Stimulated activated naive CD8-positive, alpha-beta T cell treated with anti-CD3 and anti-CD28 coated beads, Interleukin-15, amount 100 ng/mL, for 72 hours (primary cell): ENCODE measurements at regions not wholly inside any gene's neighbourhood (a gene's known extent, or its start where the extent isn't known, plus 50 kb on each side); places are given as distances from the start of the nearest gene placed in this dataset.

ENCODE experiments used
- ATAC-seq: fragments of 150-1000 bp; cut with Tn5 transposase; 2 replicates; pipeline ENCODE4 v1.10.0; 2021; ENCODE audit warnings: mild to moderate bottlenecking, moderate library complexity
- DNase-seq, 2 donors: peaks; one replicate each; pipeline ENCODE4 v3.0.0; 2021 to 2022
- H3K27ac Mint-ChIP-seq, 2 donors: one replicate each; pipeline ENCODE4 v1.8.0; 2022; ENCODE audit warnings: mild to moderate bottlenecking in 2 of 2, mixed read lengths in 2 of 2, moderate library complexity in 2 of 2
- H3K27me3 Mint-ChIP-seq: one replicate; pipeline ENCODE4 v1.8.0; 2022; ENCODE audit warnings: mixed read lengths
- H3K4me1 Mint-ChIP-seq: one replicate; pipeline ENCODE4 v1.8.0; 2022; ENCODE audit warnings: mild to moderate bottlenecking, mixed read lengths
- H3K4me3 Mint-ChIP-seq, 2 donors: one replicate each; pipeline ENCODE4 v1.8.0; 2022; ENCODE audit warnings: mild to moderate bottlenecking in 2 of 2, mixed read lengths in 2 of 2, moderate library complexity in 1 of 2
- H3K9me3 Mint-ChIP-seq, 2 donors: one replicate each; pipeline ENCODE4 v1.8.0; 2022; ENCODE audit warnings: mixed read lengths in 2 of 2

DNA sequence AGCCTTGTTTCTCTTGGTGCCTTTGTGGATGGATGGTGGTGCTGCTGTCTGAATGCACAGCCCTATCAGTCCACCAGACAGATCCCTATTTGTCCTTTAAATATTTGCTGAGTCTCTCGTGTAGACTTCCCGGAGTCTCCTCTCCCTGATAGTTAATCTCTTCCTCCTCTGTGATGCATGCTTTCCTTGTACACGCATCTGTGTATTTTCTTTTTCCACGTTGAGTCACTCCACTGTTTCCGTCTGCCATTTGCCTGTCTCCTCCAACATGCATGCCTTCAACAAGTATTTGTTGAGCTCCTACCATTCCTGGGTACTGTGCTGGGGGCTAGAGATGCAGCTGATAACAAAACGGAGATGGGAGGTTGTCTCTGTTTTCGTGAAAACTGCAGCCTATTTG, 282.6 kb downstream of the HAPSTR1 start:
- no peaks in the 10 kb centered on the region for H3K27me3 Mint-ChIP-seq
- no peaks in the 10 kb centered on the region for H3K4me1 Mint-ChIP-seq
- no peak for DNase-seq
- no peak for ATAC-seq
- peak overlapping the region in 1 of 2 donors; percentile 14 for H3K27ac Mint-ChIP-seq
- no peaks in the 10 kb centered on the region for H3K9me3 Mint-ChIP-seq
- H3K4me3 Mint-ChIP-seq = no peak overlapping the region

DNA sequence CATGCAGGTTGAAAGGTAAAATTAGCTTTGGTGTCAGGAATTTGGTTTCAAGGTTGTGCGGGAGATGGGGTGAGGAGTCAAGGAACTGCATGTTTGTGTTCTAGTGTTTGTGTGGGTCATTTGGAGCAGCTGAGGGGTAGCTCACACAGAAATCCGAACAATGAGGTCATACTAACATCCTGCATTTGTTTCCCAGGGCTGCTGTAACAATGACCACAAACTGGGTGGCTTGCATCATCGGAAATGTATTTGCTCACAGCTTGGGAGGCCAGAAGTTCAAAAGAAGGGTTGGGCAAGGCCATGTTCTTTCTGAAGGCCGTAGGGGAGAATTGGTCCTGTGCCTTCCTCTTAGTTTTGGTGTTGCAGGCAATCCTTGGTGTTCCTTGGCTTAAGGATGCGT, 287.4 kb downstream of the HAPSTR1 start:
- DNase-seq (no peak), ATAC-seq (no peak)
- Mint-ChIP-seq H3K9me3 (peaks cover 4 to 7% of the 10 kb centered on the region in 2 donors), H3K27me3 (peaks cover 6% of the 10 kb centered on the region), H3K4me3 (no peak overlapping the region), H3K27ac (peak overlapping the region in 1 of 2 donors; percentile 6), H3K4me1 (no peaks in the 10 kb centered on the region)

DNA sequence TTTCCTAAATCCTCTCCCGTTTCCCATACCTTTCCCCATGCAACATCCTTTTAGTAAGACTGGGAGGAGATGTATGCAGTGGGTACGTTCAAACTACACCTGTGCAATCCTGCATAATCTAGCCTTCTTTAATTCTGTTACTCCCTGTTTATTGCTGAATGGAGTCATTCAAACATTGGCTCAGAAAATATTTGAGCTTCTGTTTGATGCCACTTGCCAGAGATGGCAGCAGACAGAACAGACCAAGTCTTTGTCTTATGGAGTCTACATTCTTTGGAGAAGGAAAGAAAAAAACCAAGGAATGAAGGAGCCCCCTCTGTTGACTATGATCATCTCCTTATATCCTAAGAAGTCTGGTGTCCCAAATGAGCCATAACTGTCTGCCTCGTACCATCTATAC, 288.8 kb downstream of the HAPSTR1 start:
- ATAC-seq (no peak), DNase-seq (no peak)
- H3K4me3 Mint-ChIP-seq = no peak overlapping the region
- H3K27me3 Mint-ChIP-seq = peaks cover 6% of the 10 kb centered on the region
- peak overlapping the region in 1 of 2 donors; percentile 10 for H3K27ac Mint-ChIP-seq
- no peaks in the 10 kb centered on the region for H3K4me1 Mint-ChIP-seq
- peaks cover 4 to 7% of the 10 kb centered on the region in 2 donors for H3K9me3 Mint-ChIP-seq

DNA sequence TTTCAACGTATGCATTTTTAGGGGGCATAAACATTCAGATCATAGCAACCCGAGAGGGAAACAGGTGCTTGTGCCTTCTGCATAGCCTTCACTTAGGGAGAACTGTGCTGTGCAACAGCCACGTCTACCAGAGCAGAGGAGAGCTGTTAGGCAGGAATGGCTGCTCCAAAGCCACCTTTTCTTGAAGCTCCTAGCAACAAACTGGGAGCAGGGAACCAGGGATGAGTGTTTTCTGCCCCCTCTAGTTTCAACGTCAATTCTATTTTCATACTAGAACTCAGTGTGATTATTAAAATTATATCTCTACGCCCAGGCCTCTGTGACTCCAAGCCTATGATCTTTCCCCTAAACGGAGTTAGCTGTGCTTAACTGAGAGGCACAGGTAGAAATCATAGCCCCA, 290.0 kb downstream of the HAPSTR1 start:
- no peak overlapping the region for H3K27ac Mint-ChIP-seq
- peaks cover 6% of the 10 kb centered on the region for H3K27me3 Mint-ChIP-seq
- H3K4me1 Mint-ChIP-seq = no peaks in the 10 kb centered on the region
- peaks cover 4 to 7% of the 10 kb centered on the region in 2 donors for H3K9me3 Mint-ChIP-seq
- no peak overlapping the region for H3K4me3 Mint-ChIP-seq
- no peak for ATAC-seq
- DNase-seq = no peak

DNA sequence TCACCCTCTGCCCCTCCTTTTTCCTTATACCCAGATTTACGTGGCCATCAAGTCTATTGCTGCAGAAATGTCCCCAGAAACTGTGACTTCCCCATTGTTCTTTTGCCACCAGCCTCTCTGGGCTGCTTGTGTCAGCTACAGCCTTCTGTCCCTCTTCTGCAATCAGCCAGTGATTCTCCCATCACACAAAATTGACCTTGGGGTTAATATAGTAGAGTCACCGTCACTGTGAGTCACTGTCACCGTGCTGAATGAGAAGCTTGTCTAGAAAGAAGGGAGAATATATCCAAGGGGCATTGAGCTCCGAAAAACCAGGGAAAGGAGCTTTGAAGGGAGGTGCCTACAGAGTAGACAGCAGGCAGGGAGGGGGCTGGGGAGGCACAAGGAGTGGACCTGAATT, 290.5 kb downstream of the HAPSTR1 start:
- Mint-ChIP-seq H3K27me3 (peaks cover 6% of the 10 kb centered on the region), H3K4me1 (no peaks in the 10 kb centered on the region), H3K4me3 (no peak overlapping the region), H3K27ac (no peak overlapping the region), H3K9me3 (peaks cover 4 to 7% of the 10 kb centered on the region in 2 donors)
- ATAC-seq (no peak), DNase-seq (no peak)

DNA sequence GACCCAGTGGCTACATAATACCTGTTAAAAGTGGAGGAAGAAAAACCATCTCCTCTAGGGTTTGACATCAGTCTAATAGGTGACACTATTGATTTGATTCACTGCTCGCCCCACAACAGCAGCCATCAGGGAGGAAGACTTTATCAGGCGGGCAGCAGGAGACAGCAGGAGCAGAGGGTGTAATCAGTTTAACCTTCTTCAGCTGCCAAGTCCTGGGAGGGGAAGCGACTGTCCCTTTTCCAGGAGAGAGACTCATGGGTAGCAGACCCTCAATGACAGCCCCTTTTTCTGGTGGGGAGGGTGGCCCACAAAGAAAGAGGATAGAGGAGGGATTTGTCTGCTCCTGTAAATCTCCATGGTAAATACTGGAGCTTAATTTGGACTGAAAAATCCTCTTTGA, 291.8 kb downstream of the HAPSTR1 start:
- ATAC-seq (no peak), DNase-seq (no peak)
- Mint-ChIP-seq H3K27me3 (peaks cover 6% of the 10 kb centered on the region), H3K4me3 (no peak overlapping the region), H3K27ac (no peak overlapping the region), H3K9me3 (peaks cover 9 to 13% of the 10 kb centered on the region in 2 donors), H3K4me1 (no peaks in the 10 kb centered on the region)

DNA sequence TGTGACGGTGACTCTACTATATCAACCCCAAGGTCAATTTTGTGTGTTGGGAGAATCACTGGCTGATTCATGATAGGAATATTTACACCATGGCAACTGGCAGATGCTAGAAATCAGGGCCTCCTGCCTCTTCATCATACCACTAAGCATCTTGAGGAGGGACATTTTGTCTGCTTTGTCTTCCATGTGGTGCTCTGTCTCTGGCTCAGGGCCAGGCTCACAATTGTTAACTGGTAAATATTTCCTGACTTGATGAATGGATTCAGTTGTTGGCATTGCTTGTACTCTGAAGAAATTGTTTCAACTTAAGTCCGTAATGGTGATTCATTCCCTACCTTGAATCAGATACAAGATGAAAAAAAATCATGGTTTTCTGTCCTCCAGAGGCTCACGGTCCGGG, 292.7 kb downstream of the HAPSTR1 start:
- H3K27me3 Mint-ChIP-seq = peaks cover 6% of the 10 kb centered on the region
- H3K4me1 Mint-ChIP-seq = no peaks in the 10 kb centered on the region

DNA sequence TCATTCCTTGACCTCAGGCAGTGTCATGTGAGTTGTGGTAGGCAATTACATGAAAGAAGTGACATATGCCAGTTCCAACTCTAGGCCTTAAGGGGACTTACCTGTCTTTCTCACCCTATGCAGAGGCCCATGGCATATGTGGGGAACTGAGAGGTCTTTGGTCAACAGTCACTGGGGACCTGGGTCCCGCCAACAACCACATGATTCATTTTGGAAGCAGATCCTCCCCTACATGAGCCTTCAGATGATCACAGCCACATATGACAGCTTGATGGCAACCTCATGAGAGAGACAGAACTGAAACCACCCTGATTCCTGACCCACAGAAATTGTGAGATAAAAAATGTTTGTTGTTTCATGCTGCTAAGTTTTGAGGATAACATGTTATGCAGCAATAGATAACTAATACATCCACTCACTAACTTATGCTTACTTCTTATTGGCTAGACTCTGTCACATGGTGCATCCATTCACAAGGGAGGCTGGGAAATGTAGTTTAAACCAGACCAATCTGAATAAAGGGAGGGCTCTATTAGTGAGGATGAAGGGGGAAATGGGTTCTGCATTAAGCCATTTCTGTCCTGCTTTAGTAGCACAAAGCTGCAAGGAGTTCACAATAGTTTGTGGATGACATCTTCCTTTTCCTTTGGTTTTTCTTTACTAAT, 298.2 kb downstream of the HAPSTR1 start:
- peaks cover 10 to 25% of the 10 kb centered on the region in 2 donors for H3K9me3 Mint-ChIP-seq
- DNase-seq (no peak), ATAC-seq (no peak)
- no peak overlapping the region for H3K4me3 Mint-ChIP-seq
- no peaks in the 10 kb centered on the region for H3K27me3 Mint-ChIP-seq
- H3K27ac Mint-ChIP-seq = no peak overlapping the region
- H3K4me1 Mint-ChIP-seq = no peaks in the 10 kb centered on the region

More for the DNA sequence above, 292.7 kb downstream of the HAPSTR1 start:
- Mint-ChIP-seq H3K27ac (no peak overlapping the region), H3K4me3 (no peak overlapping the region), H3K9me3 (peaks cover 14 to 22% of the 10 kb centered on the region in 2 donors)
- DNase-seq = no peak
- no peak for ATAC-seq

DNA sequence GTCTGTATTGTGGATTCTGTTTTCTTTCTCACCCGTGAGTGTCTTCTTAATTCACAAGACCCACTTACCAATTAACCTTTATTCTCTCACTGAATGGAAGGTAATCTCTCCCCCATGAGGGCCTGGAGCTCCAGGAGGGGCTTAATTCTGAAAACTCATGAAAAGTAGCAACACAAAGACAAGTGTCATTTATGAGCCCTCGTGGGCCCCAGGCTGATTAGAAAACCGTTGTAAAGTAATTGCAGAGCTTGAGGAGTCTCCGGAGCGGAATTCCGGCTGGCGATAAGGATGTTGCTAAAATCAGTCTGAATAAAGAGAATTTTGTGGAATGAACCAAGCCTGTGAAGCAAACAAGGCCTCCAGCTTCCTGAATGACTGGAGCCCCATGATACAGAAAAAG, 301.5 kb downstream of the HAPSTR1 start:
- Mint-ChIP-seq H3K27ac (no peak overlapping the region), H3K9me3 (peaks cover 13 to 22% of the 10 kb centered on the region in 2 donors), H3K4me1 (no peaks in the 10 kb centered on the region), H3K4me3 (no peak overlapping the region), H3K27me3 (no peaks in the 10 kb centered on the region)
- ATAC-seq = no peak
- DNase-seq = no peak

DNA sequence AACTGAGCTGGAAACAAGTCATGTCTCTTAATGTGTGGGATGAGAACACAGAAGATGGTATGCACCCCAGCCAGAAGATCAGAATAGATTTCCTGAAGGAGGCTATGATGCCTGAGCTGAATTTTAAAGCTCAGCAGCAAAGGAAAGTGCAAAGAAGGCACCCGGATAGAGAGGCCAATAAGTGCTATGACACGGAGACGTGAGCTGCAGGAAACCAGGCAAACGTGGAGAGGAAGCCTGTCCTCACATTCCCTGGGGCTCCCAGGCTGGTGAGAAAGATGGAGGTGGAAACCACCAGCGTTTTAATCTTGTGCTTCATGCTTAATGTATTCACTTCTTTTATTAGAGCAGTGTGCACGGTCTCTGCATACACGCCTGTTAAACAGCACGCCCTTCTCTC, 302.1 kb downstream of the HAPSTR1 start:
- DNase-seq (no peak), ATAC-seq (no peak)
- no peaks in the 10 kb centered on the region for H3K4me1 Mint-ChIP-seq
- no peak overlapping the region for H3K27ac Mint-ChIP-seq
- no peak overlapping the region for H3K4me3 Mint-ChIP-seq
- H3K9me3 Mint-ChIP-seq = peaks cover 9 to 15% of the 10 kb centered on the region in 2 donors
- H3K27me3 Mint-ChIP-seq = no peaks in the 10 kb centered on the region

DNA sequence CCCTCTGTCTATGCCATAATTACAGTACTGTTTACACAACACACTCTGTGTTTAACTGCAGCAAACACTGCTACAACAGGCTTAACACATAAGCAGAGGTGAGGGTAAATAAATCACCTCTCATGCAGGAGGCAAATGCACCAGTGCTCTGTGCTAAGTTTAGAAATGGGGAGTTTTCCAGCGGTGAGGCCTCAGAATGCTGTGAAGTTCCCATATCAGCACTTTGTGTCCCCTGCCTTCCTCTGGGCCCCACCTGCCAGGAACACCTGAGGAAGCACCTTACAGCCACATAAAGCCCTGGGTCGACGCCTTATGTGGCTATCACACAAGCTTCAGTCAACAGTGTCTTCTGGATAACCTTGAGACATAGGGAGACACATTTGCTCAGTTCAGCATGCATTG, 304.5 kb downstream of the HAPSTR1 start:
- peaks cover 6 to 7% of the 10 kb centered on the region in 2 donors for H3K9me3 Mint-ChIP-seq
- DNase-seq (no peak), ATAC-seq (no peak)
- no peak overlapping the region for H3K4me3 Mint-ChIP-seq
- no peaks in the 10 kb centered on the region for H3K4me1 Mint-ChIP-seq
- no peaks in the 10 kb centered on the region for H3K27me3 Mint-ChIP-seq
- H3K27ac Mint-ChIP-seq = no peak overlapping the region

DNA sequence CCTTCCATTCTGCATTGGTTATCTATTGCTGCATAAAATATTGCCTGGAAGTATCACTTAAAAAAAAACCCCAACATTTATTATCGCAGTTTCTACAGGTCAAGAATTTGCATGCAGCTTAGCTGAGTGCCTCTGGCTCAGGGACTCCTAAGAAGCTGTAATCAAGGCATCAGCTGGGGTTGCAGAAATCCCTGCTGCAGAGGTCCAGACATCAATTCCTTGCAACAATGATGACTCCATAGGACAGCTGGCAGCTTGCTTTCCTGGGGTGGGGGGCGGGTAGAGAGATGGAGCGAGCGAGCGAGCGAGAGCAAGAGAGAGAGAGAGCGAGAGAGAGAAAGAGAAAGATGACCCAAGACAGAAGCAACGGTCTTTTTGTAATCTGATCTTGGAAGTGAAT, 308.1 kb downstream of the HAPSTR1 start:
- Mint-ChIP-seq H3K4me1 (no peaks in the 10 kb centered on the region), H3K27ac (no peak overlapping the region), H3K4me3 (no peak overlapping the region), H3K27me3 (no peaks in the 10 kb centered on the region), H3K9me3 (peaks cover 0 to 6% of the 10 kb centered on the region in 2 donors)
- no peak for ATAC-seq
- DNase-seq = no peak

DNA sequence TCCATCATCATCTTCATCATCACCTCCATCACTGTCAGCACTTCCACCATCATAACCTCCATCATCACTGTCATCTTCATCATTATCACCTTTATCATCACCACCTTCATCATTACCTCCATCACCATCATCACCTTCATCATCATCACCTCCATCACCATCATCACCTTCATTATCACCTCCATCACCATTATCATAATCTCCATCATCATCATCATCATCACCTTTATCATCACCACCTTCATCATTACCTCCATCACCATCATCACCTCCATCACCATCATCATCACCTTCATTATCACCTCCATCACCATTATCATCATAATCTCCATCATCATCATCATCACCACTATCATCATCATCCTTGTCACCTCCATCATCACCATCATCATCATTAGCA, 309.7 kb downstream of the HAPSTR1 start:
- no peaks in the 10 kb centered on the region for H3K4me1 Mint-ChIP-seq
- DNase-seq (no peak), ATAC-seq (no peak)
- no peaks in the 10 kb centered on the region for H3K27me3 Mint-ChIP-seq
- peaks cover 0 to 7% of the 10 kb centered on the region in 2 donors for H3K9me3 Mint-ChIP-seq
- H3K27ac Mint-ChIP-seq = no peak overlapping the region
- no peak overlapping the region for H3K4me3 Mint-ChIP-seq

DNA sequence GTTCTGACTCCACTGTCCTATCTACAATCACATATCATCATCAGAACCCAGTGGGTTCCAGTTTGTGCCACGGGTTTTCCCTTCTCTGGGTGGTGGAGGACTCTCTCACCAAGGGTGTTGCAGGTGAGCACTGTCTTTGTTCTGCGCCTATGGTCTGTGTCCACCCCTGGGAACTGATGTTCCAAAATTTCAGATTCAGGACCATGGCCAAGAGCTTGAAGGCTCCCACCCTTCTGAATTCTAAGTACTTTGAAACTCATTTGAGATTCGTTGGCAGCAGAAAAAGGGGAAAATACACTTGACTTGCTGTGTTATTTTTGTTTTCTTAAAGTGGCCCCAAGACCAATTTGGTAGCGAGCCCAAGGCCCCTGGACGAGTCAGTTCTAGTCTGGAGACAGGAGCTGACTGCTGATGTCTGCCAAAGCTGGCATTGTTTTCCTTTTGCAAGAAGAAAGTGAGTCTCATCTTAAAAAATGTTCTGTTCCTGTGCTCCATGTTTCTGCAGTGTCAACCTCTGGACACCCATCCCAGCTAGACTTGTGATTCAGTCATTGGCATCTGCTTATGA, 310.9 kb downstream of the HAPSTR1 start:
- ATAC-seq (no peak), DNase-seq (no peak)
- Mint-ChIP-seq H3K27me3 (no peaks in the 10 kb centered on the region), H3K4me1 (no peaks in the 10 kb centered on the region), H3K27ac (no peak overlapping the region), H3K4me3 (no peak overlapping the region), H3K9me3 (peaks cover 0 to 7% of the 10 kb centered on the region in 2 donors)

DNA sequence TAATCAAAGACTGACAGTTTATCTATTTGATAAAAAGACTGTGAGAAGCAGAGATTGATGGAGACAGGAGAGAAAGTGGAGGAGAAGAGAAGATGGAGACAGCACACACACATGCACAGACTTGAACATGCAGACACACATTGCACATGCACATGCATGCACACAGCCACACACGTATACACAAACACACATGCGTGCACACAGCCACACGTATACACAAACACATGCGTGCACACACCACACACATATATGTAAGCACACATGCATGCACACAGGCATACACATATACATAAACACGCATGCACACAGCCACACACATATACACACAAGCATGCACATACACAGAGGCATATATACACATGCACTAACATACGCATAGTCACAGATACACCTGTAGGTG, 313.4 kb downstream of the HAPSTR1 start:
- H3K27me3 Mint-ChIP-seq = no peaks in the 10 kb centered on the region
- no peak overlapping the region for H3K27ac Mint-ChIP-seq
- ATAC-seq (no peak), DNase-seq (no peak)
- H3K4me3 Mint-ChIP-seq = no peak overlapping the region
- H3K9me3 Mint-ChIP-seq = peaks cover 0 to 7% of the 10 kb centered on the region in 2 donors
- H3K4me1 Mint-ChIP-seq = no peaks in the 10 kb centered on the region

DNA sequence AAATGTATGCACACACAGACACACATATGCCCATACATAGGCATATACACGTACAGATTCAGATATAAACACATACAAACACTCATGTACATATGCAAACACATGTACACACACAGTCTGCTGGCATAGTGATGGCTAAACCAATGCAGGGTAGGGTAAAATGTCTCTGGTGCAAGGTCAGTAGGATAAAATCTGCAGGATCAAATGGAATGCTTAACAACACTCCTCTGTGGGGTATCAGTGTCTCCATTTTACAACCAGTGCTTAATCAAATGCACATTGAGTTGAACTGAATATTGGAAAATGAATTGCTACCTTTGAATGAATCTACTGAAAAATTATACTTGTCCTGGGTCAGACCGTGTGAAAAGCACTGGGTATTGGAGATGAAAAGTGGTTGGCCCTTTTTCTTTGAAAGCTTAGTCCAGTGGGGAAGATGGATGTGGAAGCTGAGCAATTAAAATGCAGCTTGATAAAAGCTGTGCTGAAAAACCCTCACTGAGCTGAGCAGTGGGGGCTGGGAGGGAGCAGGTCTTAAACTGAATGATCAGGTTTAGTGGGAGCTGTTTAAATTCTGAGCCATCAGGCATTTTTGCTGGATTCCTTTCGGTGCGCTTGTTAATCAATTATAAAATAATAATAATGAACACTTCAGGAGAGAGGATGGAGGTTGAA, 314.7 kb downstream of the HAPSTR1 start:
- no peak overlapping the region for H3K4me3 Mint-ChIP-seq
- peaks cover 0 to 7% of the 10 kb centered on the region in 2 donors for H3K9me3 Mint-ChIP-seq
- H3K27me3 Mint-ChIP-seq = no peaks in the 10 kb centered on the region
- H3K4me1 Mint-ChIP-seq = no peaks in the 10 kb centered on the region
- DNase-seq = no peak
- no peak for ATAC-seq
- H3K27ac Mint-ChIP-seq = peak overlapping the region in 1 of 2 donors; percentile 8
